NCI-H1694 treated with DMSO at 0.1 percent for 48 hours (cell line): ENCODE measurements at regions not wholly inside any gene's neighbourhood (a gene's known extent, or its start where the extent isn't known, plus 50 kb on each side); places are given as distances from the start of the nearest gene placed in this dataset.
A peak's percentile ranks its signal among the peaks of the same experiment; 100 is the strongest.

Experiments used
- DNase-seq: peaks from one replicate; lab custom pipeline; 2025; lab: John Stamatoyannopoulos, UW

- no peak for DNase-seq
These were observed 55.0 kb downstream of the GPR6 start for GRCh38 chr6:110033101-110033500.

- no peak for DNase-seq
These were observed 55.9 kb downstream of the GPR6 start for GRCh38 chr6:110033749-110034666.

- no peak for DNase-seq
These were observed 56.5 kb downstream of the GPR6 start for GRCh38 chr6:110034667-110035036.

DNA sequence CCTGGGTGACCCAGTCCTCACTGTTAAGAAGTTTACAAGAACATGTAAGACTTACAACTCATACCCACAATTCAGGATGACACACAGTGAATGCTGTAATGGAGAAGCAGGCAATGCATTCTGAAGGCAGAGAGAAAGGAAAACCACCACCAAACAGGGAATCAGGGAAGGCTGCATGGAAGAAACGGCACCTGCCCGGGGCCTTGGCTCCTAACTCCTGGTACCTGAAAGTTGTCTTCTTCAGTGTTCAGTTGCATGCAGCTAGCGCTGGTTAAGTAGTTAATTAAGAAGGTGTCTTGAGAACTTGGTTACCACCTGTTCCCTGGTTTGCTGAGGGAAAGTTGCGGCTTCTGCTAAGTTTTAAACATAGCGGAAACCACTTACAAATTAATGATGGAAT is 57.2 kb downstream of the GPR6 start:
- DNase-seq, result no peak

DNA sequence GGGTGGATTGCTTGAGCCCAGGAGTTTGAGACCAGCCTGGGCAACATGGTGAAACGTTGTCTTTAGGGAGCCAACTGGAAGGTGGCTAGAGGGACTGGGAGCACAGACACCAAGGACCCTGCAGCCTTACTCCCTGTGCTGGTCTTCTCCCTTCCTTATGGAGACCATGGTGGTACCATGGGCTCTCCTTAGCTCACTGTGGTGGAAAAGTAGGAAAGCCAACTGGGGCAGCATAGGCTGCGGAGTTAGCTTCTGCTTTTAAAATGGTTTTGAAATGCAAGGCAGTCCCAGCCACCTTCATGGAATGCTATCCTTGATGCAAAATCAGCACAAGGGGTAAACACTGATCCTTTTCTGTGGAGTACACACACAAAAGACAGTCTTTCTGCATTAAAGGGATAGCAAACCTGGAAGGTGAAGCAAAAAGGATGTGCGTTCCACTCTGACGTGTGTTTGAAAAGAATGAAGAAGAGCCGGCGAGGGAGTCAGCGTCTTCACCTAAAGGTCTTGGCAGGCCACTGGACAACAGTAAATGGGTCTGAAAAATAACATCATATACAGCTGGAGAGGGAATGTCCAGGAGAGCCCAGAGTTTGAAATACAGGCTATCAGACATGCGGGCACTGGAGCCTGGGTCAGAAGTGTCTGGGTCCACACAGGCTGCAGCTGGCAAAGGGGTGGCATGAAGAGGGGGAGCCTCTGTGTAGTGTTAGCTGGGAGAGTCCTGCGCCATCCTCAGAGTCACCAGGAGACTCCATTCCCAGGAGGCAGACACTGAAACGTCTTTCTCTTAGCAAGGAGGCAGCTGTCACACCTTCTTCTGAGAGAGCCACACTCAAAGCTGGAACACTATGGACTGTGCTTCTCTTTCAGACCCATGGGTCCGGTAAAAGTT is 58.5 kb downstream of the GPR6 start:
- no peak for DNase-seq

- DNase-seq, result no peak
These were observed 59.7 kb downstream of the GPR6 start for GRCh38 chr6:110037726-110038295.

- DNase-seq, result peak; percentile 83
These were observed 61.4 kb downstream of the GPR6 start for GRCh38 chr6:110039364-110039980.

- peak; percentile 80 for DNase-seq
These were observed 61.9 kb downstream of the GPR6 start for GRCh38 chr6:110039981-110040383.

DNA sequence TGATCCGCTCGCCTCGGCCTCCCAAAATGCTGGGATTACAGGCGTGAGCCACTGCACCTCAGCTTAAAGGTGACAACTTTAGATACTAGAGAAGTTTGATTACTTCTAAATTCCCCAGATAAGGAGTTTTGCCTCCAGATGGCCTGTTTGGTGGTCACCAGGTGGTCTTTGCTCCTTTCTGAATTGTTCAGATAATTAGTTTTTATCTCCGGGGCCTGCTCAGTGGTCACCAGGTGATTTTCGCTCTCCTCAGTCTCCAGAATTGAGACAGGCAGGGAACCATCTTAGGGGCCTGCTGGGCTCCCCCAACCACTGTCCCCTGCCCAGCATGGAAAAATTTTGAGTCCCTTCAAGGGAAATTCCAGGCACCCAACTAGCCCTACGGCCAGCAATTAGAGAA is 62.6 kb downstream of the GPR6 start:
- DNase-seq, result no peak

GRCh38 chr6:110041126-110041525 is 63.0 kb downstream of the GPR6 start:
- DNase-seq, result no peak

GRCh38 chr6:110041830-110042229 is 63.7 kb downstream of the GPR6 start:
- DNase-seq, result no peak

DNA sequence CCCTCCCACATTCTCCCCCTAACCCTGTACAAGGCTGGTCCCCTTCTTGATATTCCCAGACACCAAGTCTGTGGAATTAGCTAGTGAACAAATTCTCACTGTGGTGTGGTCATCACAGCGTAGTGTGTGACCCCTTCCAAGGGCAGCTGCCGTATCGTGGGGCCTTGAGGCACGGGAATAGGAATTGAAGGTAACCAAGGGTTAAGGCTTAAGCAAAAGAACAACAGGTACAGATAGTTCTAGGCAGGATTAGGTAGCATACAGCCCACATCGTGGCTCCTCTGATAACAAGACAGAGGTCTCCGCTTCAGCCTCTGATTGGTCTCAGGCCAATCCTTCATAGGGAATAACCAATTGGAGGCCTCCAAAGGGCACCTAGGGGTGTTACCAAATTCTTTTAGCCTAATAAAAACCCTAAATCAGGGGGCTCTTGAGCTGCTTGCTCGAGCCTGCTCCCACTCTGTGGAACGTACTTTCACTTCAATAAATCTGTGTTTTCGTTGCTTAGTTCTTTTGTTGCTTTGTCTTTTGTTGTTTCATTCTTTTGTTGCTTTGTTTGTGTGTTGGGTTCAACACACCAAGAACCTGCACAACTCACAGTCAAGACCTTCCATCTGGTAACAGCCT is 64.7 kb downstream of the GPR6 start:
- DNase-seq, result no peak

DNA sequence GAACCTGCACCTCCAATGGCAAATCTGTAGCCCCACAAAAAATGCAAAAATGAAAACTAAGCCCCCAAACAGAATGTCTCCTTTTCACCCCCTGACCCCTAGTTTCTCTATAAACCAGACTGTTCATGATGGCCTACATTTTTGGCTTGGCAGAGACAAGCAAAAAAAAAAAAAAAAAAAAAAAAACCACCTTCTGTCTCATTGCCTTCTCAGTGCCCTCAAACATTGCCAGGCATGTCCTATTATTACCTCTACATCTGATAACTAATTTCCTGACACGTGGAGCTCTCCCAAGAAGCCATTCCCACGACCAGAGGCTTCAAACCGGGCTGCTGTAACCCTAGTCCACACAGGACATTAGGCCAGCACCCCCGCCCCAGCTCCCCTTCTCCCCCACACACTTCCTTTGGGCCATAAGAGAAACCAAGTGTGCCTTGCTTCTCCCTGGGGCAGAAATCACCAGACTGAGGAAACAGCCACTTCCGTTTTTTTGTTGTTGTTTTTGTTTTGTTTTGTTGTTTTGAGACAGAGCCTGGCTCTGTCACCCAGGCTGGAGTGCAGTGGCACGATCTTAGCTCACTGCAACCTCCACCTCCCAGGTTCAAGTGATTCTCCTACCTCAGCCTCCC is 65.4 kb downstream of the GPR6 start:
- DNase-seq, result no peak

GRCh38 chr6:110044096-110044495 is 66.0 kb downstream of the GPR6 start:
- no peak for DNase-seq

GRCh38 chr6:110044622-110045021 is 66.5 kb downstream of the GPR6 start:
- no peak for DNase-seq

GRCh38 chr6:110048221-110048875 is 70.2 kb downstream of the GPR6 start:
- DNase-seq, result no peak

DNA sequence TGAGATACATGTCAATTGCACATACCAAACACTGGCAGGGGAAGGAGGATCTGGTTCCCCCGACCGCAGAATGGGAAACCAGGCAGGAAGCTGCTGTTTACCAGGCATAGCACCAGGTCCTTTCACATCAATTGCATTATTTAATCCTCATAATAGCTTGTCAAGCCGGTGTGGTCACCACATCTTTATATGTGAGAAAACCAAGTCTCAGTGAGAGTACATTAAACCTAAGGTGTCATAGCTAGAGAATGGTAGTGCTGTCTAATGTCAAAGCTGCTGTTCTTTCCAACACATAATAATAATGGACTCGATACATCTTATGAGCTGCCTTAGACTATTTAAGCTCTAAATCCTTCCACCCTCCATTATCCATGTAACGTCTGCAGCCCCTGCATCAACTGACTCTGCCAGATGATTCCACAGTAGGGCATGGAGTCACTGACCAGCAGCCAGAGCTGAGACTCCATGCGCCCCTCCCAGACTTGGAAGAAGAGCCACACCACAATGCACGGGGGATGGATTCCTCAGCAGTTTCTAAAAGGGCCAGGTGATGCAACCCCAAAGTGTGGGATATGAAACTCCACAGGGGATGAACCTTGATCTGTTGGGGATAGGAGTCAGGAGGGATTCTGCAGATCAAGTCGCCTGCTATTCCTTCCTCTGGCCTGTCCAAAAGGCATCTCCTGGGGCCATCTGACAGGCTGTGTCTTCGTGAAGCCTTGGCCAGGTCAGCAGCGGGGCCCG is 71.8 kb downstream of the GPR6 start:
- no peak for DNase-seq
